IPS DF 19.7 (cell line): ENCODE measurements at regions not wholly inside any gene's neighbourhood (a gene's known extent, or its start where the extent isn't known, plus 50 kb on each side); places are given as distances from the start of the nearest gene placed in this dataset.
"Not testable (repeated sequence)": the region's sequence is repeated elsewhere in the genome, so short reads cannot be mapped to it uniquely, and the experiment has no call there.

Experiments used
- DNase-seq: peaks from one replicate; pipeline ENCODE4 v3.0.0-alpha.2; 2013; ENCODE audit warnings: low read depth, low spot score

DNA sequence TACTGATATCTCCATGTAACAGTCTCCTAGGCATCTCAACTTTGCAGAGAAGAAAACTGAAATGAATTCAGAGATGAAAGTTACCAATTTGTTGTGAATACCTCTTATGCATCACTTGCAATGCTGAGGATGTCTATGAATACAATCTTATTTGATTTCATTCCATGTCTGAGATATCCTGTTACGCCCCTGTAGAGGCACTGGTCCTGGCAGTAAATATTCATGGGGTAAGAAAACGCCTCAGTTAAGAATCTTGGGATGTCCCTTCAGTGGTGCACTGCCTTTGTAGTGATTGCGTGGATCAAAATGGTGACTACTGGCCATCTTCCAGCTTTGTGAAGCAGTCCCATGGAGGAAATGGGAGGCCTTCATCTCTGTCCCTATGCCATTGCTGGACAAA is 229.1 kb upstream of the C9orf72 start:
- DNase-seq = no peak

- no peak for DNase-seq
Observed at GRCh38 chr9:27808864-27809263, 235.6 kb upstream of the C9orf72 start.

DNA sequence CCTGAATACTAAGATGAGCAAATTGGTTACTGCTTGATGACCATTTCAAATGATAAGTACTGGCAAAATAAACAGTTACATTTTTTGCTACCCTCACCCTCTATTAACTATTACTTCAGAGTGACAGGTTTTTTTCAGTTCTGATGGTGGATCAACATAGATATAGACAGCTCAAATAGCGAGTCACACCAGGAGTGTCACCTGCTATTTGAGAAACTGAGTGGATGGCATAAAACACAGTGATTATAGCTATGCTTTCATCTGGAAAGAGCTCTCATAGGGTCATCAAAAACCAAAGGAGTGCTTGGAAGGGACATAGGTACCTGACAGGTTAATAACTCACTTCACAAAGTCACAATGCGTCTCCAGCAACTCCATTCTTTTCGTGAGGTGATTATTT is 244.5 kb upstream of the C9orf72 start:
- no peak for DNase-seq

DNA sequence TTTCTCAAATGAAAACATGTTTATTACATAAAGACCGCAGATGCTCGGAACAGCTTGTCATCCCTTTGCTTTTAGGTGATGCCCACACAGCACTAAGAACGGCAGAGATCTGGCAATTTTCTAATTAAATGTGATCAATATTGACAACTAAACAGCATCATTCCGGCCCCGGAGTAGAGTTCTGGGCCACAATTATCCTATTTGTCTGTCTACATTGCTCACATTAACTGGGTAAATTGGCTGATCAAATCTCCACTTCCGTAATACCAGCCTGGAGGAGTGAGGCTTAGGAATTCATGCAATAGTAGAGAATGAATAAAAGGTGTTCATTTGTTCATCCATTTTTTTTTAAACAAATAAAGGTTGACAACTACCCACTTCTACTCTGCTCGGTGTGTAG is 245.1 kb upstream of the C9orf72 start:
- no peak for DNase-seq

DNA sequence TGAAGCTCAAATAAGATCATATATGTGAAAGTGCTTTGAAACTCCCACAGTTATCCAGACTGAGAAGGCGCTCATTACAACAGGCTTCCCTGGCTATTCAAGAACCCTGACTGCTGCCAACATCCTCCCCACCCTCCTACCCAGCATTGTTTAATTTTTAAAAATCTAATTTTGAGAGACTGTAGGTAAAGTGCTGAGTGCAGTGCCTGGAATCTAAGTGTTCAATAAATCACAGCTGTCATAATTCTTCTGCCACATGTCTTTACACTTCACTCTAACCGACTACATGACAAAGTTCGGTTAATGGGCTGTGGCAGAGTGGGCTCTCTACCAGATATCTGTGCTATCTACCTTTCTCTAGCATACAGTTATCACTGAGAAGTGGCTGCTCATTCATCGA is 255.6 kb upstream of the C9orf72 start:
- DNase-seq = no peak

DNA sequence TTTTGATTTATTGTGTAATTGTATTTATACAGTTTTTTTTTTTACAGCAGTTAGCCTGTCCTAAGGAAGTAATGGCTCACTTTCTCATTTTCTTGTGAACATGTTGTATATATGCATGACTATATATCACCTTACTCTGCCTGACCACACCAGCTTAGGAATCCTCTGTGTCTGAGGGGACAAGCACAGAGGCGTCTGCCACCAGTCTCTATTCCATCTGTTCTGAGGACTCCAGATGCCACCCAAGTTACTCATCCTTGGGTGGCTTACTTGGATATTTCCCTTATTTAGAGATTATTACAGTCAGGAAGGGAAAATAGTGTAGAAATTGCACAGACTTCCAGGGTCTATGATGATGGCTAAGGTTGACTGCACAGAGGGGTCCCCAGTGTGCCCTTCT is 256.3 kb upstream of the C9orf72 start:
- no peak for DNase-seq

DNA sequence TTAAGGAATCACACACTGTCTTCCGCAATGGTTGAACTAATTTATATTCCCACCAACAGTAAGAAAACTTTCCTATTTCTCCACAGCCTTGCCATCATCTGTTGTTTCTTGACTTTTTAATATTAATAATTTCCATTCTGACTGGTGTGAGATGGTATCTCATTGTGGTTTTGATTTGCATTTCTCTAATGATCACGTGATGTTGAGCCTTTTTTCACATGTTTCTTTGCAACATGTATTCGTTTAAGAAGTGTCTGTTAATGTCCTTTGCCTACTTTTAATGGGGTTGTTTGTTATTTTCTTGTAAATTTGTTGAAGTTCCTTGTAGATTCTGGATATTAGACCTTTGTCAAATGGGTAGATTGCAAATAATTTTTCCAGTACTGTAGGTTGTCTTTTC is 258.8 kb upstream of the C9orf72 start:
- DNase-seq = not testable (repeated sequence)

GRCh38 chr9:27835286-27835685 is 262.0 kb upstream of the C9orf72 start:
- DNase-seq = no peak

DNA sequence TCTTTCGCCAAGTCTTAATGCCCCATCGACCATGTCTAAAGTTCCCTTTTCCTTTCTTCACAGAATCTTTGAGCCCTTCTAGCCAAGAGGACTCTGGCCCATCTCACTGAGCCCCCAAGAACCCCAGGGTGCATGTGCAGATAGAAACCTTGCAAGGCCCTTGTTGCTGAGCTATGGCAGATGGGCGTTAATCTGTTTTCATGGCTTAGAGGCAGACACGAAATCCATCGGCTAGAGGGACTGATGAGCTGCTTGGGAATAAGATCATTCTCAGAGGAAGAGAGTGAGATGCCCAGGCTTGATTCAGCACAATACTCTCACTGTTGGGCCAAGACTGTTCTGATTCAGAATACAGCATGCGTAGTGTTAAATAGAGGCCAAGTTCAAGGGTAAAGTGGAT is 262.5 kb upstream of the C9orf72 start:
- DNase-seq = no peak

GRCh38 chr9:27836661-27837401 is 263.6 kb upstream of the C9orf72 start:
- no peak for DNase-seq

GRCh38 chr9:27838876-27839275 is 265.6 kb upstream of the C9orf72 start:
- DNase-seq = no peak

DNA sequence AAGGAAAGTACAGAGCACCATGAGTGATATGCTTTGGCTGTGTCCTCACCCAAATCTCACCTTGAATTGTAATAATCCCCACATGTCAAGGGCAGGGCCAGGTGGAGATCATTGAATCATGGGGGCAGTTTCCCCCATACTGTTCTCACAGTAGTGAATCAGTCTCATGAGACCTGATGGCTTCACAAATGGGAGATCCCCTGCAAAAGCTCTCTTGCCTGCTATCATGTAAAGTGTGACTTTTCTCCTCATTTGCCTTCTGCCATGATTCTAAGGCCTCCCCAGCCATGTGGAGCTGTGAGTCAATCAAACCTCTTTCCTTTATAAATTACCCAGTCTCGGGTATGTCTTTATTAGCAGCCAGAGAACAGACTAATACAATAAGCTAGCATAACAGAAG is 266.5 kb upstream of the C9orf72 start:
- DNase-seq = not testable (repeated sequence)

GRCh38 chr9:27844797-27845196 is 271.5 kb upstream of the C9orf72 start:
- DNase-seq = no peak

DNA sequence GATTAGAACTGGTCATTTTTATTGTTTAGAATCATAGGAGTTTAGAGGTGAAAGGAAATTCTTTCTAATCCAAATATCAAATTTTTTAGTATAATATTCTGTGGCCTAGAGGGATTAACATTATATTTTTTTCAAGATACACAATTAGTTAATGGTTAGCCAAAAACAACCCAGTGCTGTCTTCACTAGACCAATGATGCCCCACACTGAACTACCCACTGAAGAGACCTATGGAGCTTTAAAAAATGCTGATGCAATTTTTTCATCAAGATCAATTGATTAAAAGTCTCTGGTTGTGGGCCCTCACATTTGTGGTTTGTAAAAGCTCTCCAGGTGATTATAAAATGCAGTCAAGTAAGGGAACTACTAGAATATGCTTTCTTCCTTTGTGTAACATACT is 274.1 kb upstream of the C9orf72 start:
- no peak for DNase-seq

GRCh38 chr9:27847818-27848217 is 274.5 kb upstream of the C9orf72 start:
- DNase-seq = no peak

GRCh38 chr9:27848315-27848714 is 275.0 kb upstream of the C9orf72 start:
- DNase-seq = no peak

DNA sequence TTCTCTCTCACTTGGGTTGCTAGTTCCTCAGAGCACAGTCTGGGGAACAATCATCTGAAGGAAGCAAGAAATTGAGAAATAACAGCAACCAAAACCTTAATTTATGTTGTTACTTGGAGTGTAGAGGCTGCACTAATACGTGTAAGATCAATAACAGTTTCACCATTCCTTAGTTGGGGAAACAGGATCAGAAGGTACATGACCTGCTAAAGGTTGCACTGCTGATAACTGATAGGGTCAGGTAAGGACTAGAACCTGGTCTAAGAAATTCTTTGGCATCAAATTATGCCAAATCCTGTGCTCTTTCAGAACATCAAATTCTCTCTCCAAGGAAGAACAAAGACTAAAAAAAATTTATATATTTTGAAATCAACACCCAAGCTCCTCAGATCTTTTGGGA is 278.6 kb upstream of the C9orf72 start:
- no peak for DNase-seq

- DNase-seq = no peak
Observed at GRCh38 chr9:27853529-27853928, 280.2 kb upstream of the C9orf72 start.

GRCh38 chr9:27856054-27856453 is 282.8 kb upstream of the C9orf72 start:
- DNase-seq = peak; percentile 28

DNA sequence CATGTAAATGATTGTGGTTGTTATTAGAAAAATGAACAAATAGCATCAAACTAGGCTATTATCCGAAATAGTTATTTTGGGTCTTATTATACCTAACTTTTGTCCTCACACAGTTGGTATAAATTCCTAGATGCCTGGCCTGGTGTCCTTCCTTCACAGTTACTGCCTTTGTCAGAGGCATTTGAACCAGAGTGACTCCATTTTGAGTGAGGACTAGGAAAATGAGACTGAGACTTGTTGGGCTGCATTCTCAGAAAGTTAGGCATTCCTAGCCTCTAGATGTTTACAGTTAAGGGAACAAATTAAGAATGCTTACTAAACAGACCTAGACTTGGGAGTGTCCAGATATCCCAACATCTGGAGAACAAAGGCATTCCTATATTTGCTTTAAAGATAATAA is 283.5 kb upstream of the C9orf72 start:
- DNase-seq = no peak

DNA sequence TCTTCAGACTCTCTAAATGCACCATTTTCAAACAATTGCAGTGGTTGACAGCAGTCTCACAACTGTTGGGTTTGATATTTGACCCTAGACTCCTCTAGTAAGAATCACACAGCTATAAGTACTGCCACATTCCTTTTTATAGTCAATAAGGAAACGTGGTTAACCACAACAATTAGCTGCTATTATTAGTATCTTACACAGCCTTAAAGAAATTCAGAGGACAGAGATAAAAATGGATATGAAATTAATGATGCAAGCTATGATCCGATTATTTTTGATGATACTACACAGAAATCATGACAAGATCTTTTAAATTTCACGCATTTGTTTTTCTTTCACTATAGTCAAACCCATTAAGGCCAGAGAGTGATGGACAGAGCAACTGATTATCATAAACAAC is 288.6 kb upstream of the C9orf72 start:
- DNase-seq = no peak

- DNase-seq = no peak
Observed at GRCh38 chr9:27864644-27865438, 291.6 kb upstream of the C9orf72 start.

DNA sequence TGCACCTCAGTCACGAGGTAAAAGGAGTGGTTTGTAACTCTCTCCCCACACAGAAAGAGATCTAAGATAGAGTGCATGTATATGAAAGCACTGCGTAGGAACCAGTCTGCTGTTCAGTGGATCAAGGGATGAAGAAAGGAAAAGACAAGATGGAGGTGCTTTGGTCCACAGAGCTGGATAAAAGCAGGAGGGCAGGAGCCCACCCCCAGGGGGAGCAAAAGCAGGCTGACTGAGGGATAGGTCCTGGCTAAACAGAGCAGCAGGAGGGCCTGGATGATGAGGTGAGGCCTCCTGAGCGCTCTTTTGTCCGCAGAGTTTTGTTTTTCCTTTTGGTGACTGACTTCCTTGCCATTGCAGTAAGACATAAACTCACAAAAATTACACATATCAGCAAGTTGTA is 293.5 kb upstream of the C9orf72 start:
- no peak for DNase-seq
